ENCODE measurements at regions not wholly inside any gene's neighbourhood (a gene's known extent, or its start where the extent isn't known, plus 50 kb on each side); places are given as distances from the start of the nearest gene placed in this dataset.

DNA sequence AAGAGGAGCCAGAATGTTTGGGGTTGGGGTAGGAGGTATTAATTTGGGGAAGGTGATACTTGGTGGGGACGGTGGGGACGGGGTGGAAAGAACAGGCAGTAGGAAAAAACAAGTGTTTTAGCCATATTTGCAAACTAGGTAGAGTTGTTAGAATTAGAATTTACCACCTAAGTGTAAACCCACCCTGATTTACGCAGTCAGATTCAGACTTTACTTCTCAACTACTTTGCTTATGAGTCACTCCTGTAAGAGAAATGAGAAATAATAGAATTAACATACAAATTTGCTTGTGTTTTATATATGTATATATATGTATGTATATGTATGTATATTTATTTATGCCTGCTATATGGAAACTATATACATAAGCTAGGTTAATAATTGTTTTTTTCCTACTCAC lies 1168.2 kb upstream of the ZEB2 start:
- Histone ChIP-seq H3K27ac (no peak overlapping the region), H3K36me3 (ENCODE audit: insufficient read depth in 1 of 2, low read depth in 1 of 2) (no peaks in the 10 kb centered on the region), H3K4me1 (no peaks in the 10 kb centered on the region), H3K4me3 (no peak overlapping the region), H3K9me3 (no peaks in the 10 kb centered on the region), H3K27me3 (ENCODE audit: insufficient read depth in 3 of 3, low read length in 2 of 3) (no peaks in the 10 kb centered on the region)
- 78 to 79% (median 78%) methylated on average over 3 of the region's 3 CpGs for WGBS, 3 donors
- ATAC-seq (no peak), DNase-seq (no peak)
- intact Hi-C loops (cut with DNase I) = no loop called here
- no peak for TF ChIP-seq CTCF (IDR thresholded peaks at IDR 0.05)

- no peak overlapping the region for H3K27ac ChIP-seq
- TF ChIP-seq CTCF (IDR thresholded peaks at IDR 0.05) = no peak
- H3K36me3 ChIP-seq (ENCODE audit: insufficient read depth in 1 of 2, low read depth in 1 of 2) = no peaks in the 10 kb centered on the region
- WGBS, 3 donors = 44 to 52% (median 47%) methylated on average over 4 of the region's 4 CpGs
- H3K4me1 ChIP-seq = no peaks in the 10 kb centered on the region
- no peaks in the 10 kb centered on the region for H3K9me3 ChIP-seq
- DNase-seq = no peak
- H3K4me3 ChIP-seq = no peak overlapping the region
- no peak for ATAC-seq
- intact Hi-C loops (cut with DNase I) = no loop called here
- H3K27me3 ChIP-seq (ENCODE audit: insufficient read depth in 3 of 3, low read length in 2 of 3) = no peaks in the 10 kb centered on the region
Measured at GRCh38 chr2:145687442-145688134, 1167.7 kb upstream of the ZEB2 start.

DNA sequence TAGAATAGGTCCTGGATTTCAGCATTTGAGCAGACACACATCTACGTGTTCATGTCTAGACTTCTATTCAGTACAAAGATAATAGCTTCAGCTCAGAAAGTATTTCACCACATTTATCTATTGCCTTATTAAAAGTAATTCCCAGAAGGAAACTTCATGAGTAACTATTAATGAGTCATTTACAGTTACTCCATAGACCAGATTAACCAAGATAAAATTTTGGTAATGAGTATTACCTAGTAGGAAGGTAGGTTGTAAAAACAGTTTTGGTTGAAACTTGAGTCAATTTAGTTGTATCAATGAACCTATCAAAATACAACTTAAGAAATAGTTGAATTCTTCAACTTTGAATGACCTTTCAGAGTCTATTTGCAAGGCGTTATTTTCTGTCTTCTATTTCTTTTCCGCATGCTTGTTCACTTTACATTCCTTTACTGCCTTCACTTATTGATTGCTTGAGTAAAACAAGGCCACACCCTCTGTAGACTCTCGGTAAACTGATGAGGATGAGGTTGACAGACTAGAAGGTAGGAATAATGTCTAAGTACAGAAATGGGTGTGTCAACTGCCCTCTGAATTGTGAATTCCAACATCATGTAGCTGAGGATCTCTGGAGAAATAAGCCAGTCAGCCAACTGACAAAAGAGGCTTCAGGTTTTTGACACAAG lies 1165.6 kb upstream of the ZEB2 start:
- no peak overlapping the region for H3K27ac ChIP-seq
- H3K4me3 ChIP-seq = no peak overlapping the region
- H3K9me3 ChIP-seq = no peaks in the 10 kb centered on the region
- WGBS, 3 donors = 77 to 88% (median 86%) methylated on average over 4 of the region's 4 CpGs
- no peak for TF ChIP-seq CTCF (IDR thresholded peaks at IDR 0.05)
- ATAC-seq = no peak
- H3K36me3 ChIP-seq (ENCODE audit: insufficient read depth in 1 of 2, low read depth in 1 of 2) = no peaks in the 10 kb centered on the region
- intact Hi-C loops (cut with DNase I) = no loop called here
- DNase-seq = no peak
- H3K27me3 ChIP-seq (ENCODE audit: insufficient read depth in 3 of 3, low read length in 2 of 3) = no peaks in the 10 kb centered on the region
- no peaks in the 10 kb centered on the region for H3K4me1 ChIP-seq

DNA sequence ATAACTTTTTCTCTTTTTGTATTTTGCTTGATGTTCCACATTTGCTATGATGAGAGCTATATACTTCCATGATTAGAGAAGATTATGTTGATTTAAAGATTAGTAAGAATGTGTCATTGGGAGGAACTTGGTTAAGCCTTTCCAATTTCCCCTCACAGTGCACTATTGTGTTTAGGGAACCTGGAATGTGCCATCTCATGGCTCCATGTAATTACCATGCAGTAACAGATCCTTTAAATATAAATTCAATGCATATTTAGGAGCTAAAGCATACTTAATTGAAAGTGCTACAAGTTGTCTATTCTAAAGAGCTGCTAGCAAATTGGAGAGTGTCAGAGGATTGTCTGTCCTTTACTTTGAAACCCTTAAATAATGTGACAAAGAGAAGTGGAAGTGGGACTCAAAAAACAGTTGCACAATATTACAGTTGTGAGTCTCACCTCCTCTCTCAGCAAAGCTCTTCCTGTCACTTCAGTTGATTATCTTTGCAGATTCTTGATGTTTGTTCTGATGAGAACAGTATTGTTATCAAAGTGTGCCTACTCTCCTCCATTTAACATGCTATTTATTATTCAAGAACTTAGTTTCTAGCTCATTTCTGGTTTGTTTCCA lies 1162.7 kb upstream of the ZEB2 start:
- ATAC-seq (no peak), DNase-seq (no peak)
- H3K27ac ChIP-seq = no peak overlapping the region
- H3K36me3 ChIP-seq (ENCODE audit: insufficient read depth in 1 of 2, low read depth in 1 of 2) = no peaks in the 10 kb centered on the region
- no peak for TF ChIP-seq CTCF (IDR thresholded peaks at IDR 0.05)
- no peaks in the 10 kb centered on the region for H3K9me3 ChIP-seq
- no peaks in the 10 kb centered on the region for H3K27me3 ChIP-seq (ENCODE audit: insufficient read depth in 3 of 3, low read length in 2 of 3)
- H3K4me3 ChIP-seq = no peak overlapping the region
- intact Hi-C loops (cut with DNase I) = no loop called here
- H3K4me1 ChIP-seq = no peaks in the 10 kb centered on the region

Measured in psoas muscle (tissue), 7 donors.